HG03460 (cell line): ENCODE measurements at regions not wholly inside any gene's neighbourhood (a gene's known extent, or its start where the extent isn't known, plus 50 kb on each side); places are given as distances from the start of the nearest gene placed in this dataset.

Experiments
- ATAC-seq: cut with Tn5 transposase; IDR thresholded peaks from one replicate; pipeline ENCODE4 v1.9.1; 2021; ENCODE audit not compliant: unreplicated experiment

DNA sequence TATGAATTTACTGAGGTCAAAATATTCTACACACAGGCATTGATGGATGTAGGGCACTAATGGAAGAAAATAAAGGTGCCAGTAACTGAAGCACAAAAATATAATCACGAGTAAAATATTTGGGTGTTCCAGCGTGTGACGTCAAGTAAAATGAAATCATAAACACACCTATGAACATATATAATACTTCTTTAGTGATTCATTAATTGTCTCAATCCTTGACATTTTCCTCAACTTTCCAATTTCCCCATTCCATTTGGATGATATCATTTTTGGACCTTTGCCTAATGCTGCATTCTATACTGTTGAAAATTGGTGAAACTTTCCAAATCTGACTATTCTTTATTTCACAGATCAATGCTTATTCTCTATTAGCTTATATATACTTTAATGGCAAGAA lies 649.3 kb downstream of the GALC start:
- ATAC-seq: no peak

DNA sequence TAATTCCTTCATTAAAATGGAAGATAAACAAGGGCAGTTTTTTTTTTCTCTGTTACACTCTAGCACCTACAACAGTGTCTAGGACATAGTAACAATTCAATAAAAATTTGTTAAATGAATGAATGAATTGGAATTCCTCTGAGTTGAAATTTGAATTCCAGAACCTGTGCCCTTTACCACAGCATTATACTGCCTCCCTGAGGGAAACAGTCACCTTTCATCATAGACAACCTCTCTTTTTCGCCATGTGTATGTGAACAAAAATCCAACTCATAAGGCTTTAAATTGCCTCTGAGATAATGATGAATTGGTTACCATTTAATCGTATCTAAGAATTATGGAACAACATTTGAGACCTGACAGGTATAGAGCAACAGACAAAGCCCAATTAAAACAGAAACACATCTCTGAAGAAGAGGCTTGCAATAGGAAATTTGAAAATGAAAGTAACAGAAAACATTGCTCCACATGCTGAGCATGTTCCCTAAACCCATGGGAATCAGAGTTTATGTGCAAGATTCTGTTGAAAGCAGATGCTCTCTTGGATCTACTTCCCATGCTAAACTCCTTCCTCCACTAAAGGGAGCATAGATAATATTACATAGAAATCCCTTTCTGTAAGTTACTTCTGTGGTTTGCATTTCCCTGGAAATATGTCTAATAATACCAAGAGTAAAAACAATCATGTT lies 657.8 kb downstream of the GALC start:
- ATAC-seq: no peak

DNA sequence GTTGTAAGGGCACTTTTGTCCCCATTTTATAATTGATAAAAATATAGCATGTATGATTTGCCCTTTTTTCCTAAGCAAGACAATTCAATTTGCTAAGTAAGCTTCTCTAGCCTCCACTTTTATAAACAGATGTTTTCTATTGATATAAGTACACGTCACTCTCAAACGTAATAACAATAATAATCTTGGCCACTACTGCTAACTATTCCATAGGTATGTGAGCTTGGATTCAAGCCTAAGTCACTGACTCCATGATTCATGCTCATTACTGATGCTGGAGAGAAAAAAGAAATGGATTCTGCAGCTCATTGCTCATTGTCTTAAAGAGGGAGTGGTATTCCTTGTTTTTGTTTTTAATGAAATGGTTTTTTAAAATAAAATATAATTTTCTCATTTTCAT lies 661.0 kb downstream of the GALC start:
- ATAC-seq: no peak

DNA sequence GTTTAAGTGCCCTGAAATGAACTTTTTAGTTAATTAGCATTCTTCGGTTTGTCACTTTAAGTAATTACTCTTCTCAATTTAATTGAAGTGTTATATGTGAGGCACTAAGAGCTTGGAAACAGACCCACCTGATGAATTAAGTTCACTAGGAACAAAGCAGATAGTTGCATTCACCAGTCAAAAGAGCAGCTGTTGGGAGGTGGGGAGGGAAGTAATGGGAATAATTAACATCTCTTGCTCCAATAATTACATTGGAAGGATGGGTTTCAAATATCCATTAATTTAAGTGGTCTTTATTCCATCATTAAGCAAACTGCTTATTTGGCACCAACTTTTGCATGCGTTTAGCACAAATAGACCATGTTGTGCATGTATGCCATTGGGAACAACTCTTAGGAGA lies 667.2 kb downstream of the GALC start:
- no peak for ATAC-seq

DNA sequence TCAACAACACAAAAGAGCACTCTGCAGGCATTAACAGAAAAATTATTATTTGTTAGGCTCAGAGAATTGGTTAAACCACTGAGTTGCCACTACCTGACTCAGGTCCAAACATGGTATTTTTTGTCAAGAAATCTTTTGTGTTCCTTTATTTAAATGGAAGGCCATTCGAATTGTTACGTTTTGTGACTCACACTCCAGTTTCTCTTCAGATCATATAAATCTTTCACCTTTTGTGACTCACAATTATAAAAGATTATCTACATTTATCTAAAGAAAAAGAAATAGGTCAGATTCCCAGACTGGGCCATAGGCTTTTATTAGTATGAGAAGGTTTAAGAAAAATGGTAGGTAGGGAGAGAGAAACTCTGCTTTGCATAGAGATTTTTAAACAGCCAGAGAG lies 669.8 kb downstream of the GALC start:
- ATAC-seq: no peak

DNA sequence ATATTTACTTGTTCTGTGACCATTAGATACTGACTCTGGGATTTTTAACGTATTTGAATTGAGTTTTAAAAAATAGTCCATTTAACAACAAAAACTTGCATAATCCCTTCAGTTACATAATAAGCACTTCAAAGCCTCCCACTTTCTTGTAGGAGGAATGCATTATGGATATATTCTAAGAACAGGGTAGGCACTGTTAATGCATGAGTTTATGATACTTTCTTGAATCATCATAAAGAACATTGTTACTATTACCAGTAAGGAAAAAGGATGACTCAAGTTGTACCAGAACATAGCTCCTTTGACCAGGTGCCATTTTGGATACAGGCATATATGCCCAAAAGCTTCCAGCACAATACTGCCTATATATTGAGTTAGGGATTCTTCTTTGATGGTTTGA lies 671.4 kb downstream of the GALC start:
- no peak for ATAC-seq

DNA sequence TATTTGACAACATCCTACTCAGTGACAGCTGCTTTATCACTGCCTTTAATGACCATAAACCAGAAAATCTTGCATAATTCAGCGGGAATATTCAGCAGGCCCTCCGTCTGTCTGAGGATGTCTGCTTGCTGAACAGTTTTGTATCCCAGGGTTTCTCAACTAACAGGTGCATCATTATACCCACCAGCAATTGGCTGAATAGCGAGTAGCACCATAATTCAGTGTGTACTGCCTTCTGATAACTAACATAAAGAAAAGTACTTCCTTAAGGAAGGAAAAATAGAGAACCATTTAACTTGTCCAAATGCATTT lies 680.1 kb downstream of the GALC start:
- ATAC-seq: no peak

DNA sequence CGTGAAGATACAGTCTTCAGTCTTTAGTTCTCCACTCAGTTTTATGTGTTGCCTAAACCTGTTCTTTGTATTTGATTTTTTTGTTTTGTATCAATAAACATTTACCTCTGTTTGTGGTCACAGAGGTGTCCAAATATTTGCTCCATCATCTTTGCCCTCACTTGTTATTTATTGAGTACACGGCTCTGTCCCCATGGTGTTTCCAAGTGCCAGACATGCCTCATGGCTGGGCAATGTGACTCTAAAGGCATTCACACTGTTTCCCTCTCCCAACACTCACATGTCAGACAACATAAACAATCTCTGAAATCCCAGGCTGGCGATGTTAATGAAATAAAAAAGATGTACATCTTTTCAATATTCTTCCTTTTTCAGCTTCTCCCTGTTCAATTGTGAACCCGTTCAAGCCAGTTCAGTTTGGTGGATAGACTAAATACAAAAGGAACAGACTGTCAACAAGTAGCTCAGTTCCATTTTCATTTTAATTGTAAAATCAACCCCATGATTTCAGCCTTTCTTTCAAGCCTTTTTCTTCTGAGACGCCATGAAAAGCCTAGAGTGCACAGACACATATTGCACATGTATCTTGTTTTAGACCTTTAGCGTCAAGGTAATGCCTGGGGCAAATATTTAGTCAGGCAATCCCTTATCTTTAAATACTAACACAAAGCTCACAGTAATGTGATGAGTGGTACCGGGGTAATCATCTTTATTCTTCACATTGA lies 680.7 kb downstream of the GALC start:
- no peak for ATAC-seq

DNA sequence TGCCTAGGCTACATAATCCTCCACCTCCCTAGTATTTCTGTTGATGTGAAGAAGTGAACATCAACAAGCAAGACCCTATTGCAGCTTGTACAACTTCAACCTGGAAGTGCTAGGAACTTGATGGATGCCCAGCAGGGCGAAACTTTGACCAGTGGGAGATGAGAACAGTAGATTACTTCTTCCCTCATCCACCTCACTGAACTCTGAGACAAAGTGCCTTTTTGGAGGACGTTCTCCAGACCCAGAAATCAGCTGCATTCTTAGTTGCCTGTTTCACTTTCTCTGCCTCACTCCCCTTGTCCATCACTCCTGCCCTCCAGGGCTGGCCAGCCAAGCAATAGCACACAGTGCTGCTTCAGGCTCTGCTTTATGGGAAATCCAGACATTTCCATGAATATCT lies 683.4 kb downstream of the GALC start:
- ATAC-seq: no peak

DNA sequence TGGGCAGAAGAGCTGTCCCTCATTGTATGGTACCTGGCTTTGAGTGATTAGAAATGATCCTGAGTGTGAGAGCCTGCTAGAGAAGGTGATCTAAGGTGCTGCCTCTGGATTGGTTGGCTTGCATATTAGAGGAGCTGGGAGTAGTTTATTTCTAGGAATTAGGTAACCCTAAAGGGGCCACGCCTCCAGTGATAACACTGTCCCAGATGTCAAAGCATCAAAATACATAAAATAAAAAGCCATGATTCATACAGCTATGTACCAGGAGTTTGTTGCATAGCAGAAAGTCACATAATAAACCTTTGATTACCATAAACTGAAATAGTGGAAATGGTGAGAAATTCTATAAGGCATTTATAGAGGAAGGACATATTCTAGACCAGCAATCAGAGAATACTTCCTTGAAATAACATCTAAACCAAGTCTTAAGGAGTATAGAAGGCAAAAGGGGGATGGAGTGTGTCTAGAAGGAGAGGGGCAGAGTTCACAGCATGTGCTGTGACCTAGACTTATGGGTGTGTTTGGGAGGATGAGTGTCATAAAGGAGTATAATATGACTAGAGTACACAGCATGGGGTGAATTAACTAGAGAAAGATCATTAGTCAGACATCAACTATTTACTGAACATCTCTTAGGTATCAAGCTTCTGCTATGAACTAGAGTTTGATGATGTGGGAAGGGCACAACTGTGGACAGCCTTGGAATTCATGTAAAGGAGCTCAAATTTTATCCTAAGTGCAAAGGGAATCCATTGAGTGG lies 686.4 kb downstream of the GALC start:
- no peak for ATAC-seq

DNA sequence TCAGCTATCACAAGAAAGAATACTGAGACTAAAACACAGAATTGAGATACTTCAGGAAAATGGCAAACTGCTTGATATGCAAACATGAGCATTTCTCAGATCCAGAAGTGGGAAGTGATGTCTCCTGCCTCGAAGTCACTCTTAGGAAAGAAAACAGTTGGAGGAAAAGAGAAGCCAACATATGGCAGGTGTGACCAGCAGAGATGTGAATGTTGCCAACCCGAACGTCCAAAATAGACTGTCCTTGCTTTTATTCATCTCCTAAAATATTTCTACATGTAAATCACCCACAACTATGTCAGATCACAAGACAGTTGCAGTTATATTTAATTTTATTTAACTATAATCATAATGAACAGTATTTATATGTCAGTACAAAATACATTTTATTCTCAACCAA lies 687.6 kb downstream of the GALC start:
- no peak for ATAC-seq

DNA sequence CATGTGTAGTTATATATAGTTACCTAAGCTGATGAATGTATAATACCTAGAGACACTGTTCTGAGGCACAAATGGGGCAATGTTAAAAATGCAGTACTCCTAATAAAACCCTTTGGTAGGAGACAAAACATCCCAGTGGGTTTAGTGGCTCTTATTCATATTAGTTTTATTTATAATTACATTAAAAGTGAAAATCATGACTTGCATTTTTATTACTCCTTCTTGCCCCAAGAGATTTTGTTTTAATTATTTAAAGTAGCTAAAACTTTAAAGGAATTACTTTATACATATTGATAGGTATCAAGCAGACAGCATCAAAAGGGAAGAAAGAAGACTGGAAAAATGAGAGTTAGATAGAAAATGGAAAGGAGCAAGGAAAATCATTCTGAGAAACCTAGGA lies 688.6 kb downstream of the GALC start:
- ATAC-seq: no peak

DNA sequence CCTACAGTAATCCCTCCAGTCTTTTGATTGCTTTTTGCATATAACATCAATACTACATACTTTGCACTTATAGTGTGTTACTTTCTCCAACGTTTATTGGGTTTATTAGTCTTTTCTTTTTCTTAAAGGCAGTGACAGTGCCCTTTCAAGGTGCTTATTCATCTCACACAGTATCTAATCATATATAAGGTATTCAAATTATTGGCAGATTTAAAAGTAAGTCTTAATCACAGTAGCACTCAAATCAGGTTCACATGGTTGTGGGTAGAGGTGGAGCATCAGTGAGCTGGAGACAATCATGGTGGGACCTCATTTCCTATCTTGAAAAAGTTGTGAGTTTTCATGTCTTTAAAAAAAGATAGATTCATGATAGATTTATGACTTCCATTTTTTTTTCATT lies 706.2 kb downstream of the GALC start:
- no peak for ATAC-seq

DNA sequence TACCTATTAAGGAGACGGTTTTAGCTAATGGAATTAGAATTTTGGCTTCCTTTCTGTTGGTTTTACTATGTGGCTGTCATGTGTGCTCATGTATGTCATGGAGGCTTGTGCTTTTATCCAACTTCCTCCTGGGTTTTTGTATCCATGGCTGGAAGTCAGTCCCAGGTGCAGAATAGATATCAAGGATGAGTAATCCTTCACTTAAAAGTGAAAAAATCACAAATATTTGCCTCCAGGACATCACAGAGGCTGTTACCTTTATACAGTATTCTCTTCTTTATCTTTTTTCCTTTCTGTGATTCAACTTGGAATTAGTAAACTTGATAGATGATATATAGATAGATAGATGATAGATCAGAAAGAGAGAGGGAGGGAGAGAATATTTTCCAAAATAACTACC lies 706.8 kb downstream of the GALC start:
- no peak for ATAC-seq

DNA sequence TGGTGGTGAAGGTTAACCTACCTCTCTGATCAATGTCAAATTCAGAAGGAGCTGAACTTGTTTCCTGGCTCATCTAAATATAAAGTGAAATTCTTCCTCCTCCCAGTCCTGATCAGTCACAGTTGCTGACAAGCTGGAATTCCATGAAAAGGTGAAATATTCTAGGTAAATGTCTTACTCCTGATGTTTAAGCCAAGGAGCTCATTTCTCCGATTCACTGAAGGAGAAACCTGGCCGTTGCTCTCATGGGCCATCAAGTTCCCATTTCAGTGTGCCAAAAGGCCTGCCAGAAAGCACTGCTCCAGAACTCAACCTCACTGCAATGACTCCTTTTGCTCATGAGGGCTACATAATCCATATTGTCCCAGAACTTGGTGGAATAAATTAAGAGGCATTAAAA lies 707.5 kb downstream of the GALC start:
- ATAC-seq: no peak

DNA sequence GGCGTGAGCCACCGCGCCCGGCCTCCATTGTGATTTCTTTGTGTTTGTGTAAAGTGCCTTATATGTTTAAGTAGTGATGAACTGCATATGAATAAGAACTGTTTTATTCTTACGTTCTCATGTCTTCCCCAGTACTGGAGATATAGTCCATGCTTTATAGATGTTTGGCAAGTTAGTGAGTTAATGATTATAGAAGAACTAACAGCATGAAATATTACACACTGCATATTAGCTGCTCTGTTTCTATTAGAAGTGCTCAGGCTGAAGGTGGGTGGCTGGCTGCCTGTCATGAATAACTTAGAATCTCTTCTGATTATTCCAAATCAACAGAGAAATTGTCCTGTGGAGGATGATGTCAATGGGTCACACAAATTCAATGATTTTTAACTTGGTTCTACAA lies 709.4 kb downstream of the GALC start:
- no peak for ATAC-seq

DNA sequence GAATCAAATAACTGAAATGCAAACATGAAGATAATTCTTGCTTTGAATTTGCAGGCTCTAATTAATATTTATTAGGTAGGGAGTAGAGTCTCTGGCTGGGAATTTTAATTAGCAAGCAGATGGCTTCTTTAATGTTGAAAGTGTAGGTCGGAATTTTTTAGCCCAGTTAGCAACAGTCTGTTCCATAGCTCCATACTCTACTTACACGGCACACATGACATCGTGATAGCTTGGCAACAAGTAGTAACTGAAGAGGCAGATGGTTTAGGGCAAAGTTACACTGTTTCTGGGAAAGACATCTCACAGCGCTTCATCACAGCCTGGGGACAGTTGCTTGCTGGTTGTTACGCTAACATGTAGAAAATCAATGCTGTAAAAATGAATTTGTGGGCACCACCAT lies 710.7 kb downstream of the GALC start:
- no peak for ATAC-seq

DNA sequence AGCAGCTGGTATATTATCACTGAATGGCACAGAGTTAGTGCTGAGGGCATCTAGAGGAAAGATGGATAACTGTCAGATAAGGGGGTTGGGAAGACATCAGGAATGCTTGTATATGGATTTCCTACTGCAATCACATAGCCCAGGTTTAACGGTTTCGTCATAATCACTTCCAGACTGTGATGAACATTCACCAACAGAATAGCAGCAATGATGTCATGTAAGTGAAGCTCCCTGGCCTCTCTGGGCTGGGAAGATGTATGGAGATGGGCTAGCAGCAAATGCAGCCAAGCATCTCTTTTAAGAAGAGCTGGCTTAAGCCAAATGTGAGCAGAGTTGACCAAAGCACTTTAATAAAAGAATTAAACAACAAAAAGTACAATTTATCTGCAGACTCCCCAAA lies 714.6 kb downstream of the GALC start:
- ATAC-seq: no peak

DNA sequence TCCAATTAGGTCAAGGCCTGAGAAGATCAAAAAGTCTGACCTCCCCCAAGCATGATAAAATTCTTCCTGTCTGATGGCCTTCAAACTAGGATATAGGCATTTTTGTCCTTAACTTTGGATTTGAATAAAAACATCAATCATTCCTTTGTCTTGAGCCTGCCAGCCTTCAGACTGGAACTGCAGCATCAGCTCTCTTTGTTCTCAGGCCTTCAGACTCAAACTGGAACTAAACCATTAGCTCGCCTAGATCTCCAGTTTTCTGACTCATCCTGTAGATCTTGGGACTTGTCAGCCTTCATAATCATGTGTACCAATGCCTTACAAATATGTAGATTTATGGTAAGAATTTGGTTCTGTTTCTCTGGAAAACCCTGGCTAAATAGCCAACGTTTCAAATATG lies 721.7 kb downstream of the GALC start:
- no peak for ATAC-seq

DNA sequence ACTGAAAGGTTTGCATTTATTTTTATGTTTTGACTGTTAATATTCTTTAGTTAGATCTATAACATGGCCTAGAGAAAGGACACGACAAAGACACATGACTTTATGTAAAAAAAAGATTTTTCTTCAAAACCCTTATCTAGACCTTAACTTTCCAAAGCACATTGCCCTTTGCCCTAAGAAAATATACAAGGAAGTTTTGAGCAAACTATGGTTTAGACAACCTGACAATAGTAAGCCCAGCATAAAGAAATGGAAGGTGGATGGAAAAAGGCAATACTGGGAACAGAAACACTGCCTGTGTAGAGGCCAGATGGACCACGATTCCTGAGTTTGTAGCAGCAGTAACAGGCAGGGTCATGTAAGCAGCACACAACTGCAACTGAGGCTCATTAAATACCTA lies 724.0 kb downstream of the GALC start:
- ATAC-seq: no peak

DNA sequence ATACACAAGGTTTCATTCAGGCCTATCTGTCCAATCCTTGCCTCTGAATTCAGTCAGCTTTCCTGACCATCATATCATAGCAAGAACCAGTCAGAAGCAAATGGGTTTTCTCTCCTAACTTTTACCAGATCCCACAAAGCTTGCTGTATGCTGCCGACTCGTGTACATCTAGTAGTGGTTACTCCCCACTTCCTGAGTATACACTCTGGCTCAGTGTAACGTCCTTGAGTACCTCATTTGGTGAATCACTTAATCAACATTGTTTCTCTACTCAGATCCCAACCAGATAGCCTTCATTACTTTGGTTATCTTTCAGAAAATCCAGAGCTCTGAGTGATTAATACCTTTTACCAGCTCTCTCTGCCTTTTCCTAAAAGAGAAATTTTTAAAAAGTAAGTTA lies 728.2 kb downstream of the GALC start:
- ATAC-seq: no peak

DNA sequence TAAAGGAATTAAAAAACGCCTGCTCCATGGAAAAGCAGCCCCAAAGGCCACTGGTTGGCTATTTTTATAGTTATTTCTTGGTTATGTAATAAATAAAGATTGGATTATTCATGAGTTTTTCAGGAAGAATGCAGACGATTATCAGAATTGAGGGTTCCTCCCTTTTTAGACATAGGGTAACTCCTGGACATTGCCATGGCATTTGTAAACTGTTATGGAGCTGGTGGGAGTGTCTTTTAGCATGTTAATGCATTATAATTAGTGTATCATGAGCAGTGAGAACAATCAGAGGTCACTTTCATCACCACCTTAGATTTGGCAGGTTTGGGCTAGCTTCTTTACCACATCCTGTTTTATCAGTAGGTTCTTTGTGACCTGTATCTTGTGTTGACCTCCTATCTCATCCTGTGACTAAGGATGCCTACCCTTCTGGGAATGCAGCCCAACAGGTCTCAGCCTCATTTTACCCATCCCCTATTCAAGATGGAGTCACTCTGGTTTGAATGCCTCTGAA lies 728.7 kb downstream of the GALC start:
- ATAC-seq: no peak
